GM23338 (cell line): ENCODE measurements at regions not wholly inside any gene's neighbourhood (a gene's known extent, or its start where the extent isn't known, plus 50 kb on each side); places are given as distances from the start of the nearest gene placed in this dataset.

Source experiments
- CREB1 ChIP-seq: fragments of 250-450 bp; sonication (Bioruptor Pico); IDR thresholded peaks from 2 replicates; pipeline ENCODE4 v1.5.0; 2020; ENCODE audit warnings: low read depth, mild to moderate bottlenecking, moderate library complexity
- CTCF ChIP-seq, 2 experiments: fragments of 200-600 bp in 1 of 2; sonication (generic) in 1 of 2; conservative IDR thresholded peaks; 2 replicates each; pipeline versions ENCODE4 v1.5.1 to v1.6.1; 2016 to 2017; ENCODE audit warnings: antibody characterized with exemption in 2 of 2, low read depth in 2 of 2, mild to moderate bottlenecking in 2 of 2, moderate library complexity in 1 of 2
- EZH2 ChIP-seq: fragments of 200-600 bp; sonication (generic); IDR thresholded peaks from one replicate; pipeline ENCODE4 v1.8.0; 2017; ENCODE audit warnings: antibody characterized with exemption, mild to moderate bottlenecking, low read depth; ENCODE audit not compliant: unreplicated experiment
- EZH2phosphoT487 ChIP-seq: fragments of 200-600 bp; sonication (generic); IDR thresholded peaks from one replicate; pipeline ENCODE4 v1.8.1; 2018; ENCODE audit warnings: antibody characterized with exemption; ENCODE audit not compliant: unreplicated experiment
- JUNB ChIP-seq: IDR thresholded peaks from one replicate; pipeline ENCODE4 v1.6.1; 2016; ENCODE audit warnings: antibody characterized with exemption; ENCODE audit not compliant: unreplicated experiment
- NANOG ChIP-seq: IDR thresholded peaks from 2 replicates; pipeline ENCODE4 v1.6.1; 2016; ENCODE audit warnings: antibody characterized with exemption, borderline replicate concordance
- POLR2AphosphoS5 ChIP-seq: IDR thresholded peaks from 2 replicates; pipeline ENCODE4 v1.6.1; 2016; ENCODE audit warnings: antibody characterized with exemption, low read depth
- REST ChIP-seq: IDR thresholded peaks from one replicate; pipeline ENCODE4 v1.6.1; 2018; ENCODE audit warnings: antibody characterized with exemption; ENCODE audit not compliant: unreplicated experiment
- STAT1 ChIP-seq: IDR thresholded peaks from one replicate; pipeline ENCODE4 v1.6.1; 2016; ENCODE audit warnings: antibody characterized with exemption; ENCODE audit not compliant: unreplicated experiment
- ZNF114 ChIP-seq: fragments of 250-450 bp; sonication (Bioruptor Pico); IDR thresholded peaks from 2 replicates; pipeline ENCODE4 v1.5.0; 2020; ENCODE audit warnings: mild to moderate bottlenecking, moderate library complexity
- ZNF331 ChIP-seq: fragments of 250-450 bp; sonication (Bioruptor Pico); IDR thresholded peaks from 2 replicates; pipeline ENCODE4 v1.5.0; 2020; ENCODE audit warnings: low read depth, mild to moderate bottlenecking, moderate library complexity
- TF ChIP-seq, protein P1 (sequence below): fragments of 250-450 bp; sonication (Bioruptor Pico); IDR thresholded peaks from 2 replicates; pipeline ENCODE4 v1.5.0; 2020; ENCODE audit warnings: mild to moderate bottlenecking, moderate library complexity
- TF ChIP-seq, protein P2 (sequence below): IDR thresholded peaks from 2 replicates; pipeline ENCODE4 v1.6.1; 2016; ENCODE audit warnings: antibody characterized with exemption

- TF ChIP-seq CTCF (conservative IDR thresholded peaks at IDR 0.05; ENCODE audit: low read depth in 2 of 2) (no peak), EZH2phosphoT487 (no peak), JUNB (no peak), NANOG (no peak), POLR2AphosphoS5 (no peak), EZH2 (no peak), ZNF331 (no peak), CREB1 (CRISPR knock-in tag) (no peak), REST (no peak), ZNF114 (CRISPR knock-in tag) (no peak), STAT1 (no peak)
- TF ChIP-seq, protein P1, sequence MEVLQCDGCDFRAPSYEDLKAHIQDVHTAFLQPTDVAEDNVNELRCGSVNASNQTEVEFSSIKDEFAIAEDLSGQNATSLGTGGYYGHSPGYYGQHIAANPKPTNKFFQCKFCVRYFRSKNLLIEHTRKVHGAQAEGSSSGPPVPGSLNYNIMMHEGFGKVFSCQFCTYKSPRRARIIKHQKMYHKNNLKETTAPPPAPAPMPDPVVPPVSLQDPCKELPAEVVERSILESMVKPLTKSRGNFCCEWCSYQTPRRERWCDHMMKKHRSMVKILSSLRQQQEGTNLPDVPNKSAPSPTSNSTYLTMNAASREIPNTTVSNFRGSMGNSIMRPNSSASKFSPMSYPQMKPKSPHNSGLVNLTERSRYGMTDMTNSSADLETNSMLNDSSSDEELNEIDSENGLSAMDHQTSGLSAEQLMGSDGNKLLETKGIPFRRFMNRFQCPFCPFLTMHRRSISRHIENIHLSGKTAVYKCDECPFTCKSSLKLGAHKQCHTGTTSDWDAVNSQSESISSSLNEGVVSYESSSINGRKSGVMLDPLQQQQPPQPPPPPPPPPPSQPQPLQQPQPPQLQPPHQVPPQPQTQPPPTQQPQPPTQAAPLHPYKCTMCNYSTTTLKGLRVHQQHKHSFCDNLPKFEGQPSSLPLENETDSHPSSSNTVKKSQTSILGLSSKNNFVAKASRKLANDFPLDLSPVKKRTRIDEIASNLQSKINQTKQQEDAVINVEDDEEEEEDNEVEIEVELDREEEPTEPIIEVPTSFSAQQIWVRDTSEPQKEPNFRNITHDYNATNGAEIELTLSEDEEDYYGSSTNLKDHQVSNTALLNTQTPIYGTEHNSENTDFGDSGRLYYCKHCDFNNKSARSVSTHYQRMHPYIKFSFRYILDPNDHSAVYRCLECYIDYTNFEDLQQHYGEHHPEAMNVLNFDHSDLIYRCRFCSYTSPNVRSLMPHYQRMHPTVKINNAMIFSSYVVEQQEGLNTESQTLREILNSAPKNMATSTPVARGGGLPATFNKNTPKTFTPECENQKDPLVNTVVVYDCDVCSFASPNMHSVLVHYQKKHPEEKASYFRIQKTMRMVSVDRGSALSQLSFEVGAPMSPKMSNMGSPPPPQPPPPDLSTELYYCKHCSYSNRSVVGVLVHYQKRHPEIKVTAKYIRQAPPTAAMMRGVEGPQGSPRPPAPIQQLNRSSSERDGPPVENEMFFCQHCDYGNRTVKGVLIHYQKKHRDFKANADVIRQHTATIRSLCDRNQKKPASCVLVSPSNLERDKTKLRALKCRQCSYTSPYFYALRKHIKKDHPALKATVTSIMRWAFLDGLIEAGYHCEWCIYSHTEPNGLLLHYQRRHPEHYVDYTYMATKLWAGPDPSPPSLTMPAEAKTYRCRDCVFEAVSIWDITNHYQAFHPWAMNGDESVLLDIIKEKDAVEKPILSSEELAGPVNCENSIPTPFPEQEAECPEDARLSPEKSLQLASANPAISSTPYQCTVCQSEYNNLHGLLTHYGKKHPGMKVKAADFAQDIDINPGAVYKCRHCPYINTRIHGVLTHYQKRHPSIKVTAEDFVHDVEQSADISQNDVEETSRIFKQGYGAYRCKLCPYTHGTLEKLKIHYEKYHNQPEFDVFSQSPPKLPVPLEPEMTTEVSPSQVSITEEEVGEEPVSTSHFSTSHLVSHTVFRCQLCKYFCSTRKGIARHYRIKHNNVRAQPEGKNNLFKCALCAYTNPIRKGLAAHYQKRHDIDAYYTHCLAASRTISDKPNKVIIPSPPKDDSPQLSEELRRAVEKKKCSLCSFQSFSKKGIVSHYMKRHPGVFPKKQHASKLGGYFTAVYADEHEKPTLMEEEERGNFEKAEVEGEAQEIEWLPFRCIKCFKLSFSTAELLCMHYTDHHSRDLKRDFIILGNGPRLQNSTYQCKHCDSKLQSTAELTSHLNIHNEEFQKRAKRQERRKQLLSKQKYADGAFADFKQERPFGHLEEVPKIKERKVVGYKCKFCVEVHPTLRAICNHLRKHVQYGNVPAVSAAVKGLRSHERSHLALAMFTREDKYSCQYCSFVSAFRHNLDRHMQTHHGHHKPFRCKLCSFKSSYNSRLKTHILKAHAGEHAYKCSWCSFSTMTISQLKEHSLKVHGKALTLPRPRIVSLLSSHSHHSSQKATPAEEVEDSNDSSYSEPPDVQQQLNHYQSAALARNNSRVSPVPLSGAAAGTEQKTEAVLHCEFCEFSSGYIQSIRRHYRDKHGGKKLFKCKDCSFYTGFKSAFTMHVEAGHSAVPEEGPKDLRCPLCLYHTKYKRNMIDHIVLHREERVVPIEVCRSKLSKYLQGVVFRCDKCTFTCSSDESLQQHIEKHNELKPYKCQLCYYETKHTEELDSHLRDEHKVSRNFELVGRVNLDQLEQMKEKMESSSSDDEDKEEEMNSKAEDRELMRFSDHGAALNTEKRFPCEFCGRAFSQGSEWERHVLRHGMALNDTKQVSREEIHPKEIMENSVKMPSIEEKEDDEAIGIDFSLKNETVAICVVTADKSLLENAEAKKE (CRISPR knock-in tag): no peak
- TF ChIP-seq, protein P2, sequence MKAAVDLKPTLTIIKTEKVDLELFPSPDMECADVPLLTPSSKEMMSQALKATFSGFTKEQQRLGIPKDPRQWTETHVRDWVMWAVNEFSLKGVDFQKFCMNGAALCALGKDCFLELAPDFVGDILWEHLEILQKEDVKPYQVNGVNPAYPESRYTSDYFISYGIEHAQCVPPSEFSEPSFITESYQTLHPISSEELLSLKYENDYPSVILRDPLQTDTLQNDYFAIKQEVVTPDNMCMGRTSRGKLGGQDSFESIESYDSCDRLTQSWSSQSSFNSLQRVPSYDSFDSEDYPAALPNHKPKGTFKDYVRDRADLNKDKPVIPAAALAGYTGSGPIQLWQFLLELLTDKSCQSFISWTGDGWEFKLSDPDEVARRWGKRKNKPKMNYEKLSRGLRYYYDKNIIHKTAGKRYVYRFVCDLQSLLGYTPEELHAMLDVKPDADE: no peak
These were observed 422.9 kb downstream of the SPRY1 start for GRCh38 chr4:123819362-123820035.
